A549 (cell line): ENCODE measurements at regions not wholly inside any gene's neighbourhood (a gene's known extent, or its start where the extent isn't known, plus 50 kb on each side); places are given as distances from the start of the nearest gene placed in this dataset.

Experiments used
- ATAC-seq, 2 experiments: fragments of 200-7000 bp in 1 of 2; fragments of >200 bp in 1 of 2; cut with Nextera tagmentation in 1 of 2; cut with Tn5 transposase in 1 of 2; 3 replicates each; pipeline versions ENCODE4 v1.8.0 to v1.9.1; 2018 to 2020; ENCODE audit warnings: mild to moderate bottlenecking in 1 of 2, moderate library complexity in 1 of 2
- CTCF ChIA-PET: fragments of 300-600 bp; sonication (Branson Sonifier 250); formaldehyde crosslinking; extraction: SDS; loops from one replicate; lab custom pipeline; 2021; ENCODE audit warnings: antibody characterized with exemption, inconsistent platforms; lab: Yijun Ruan, JAX
- POLR2A ChIA-PET: fragments of 350-600 bp; formaldehyde crosslinking; extraction: SDS; loops from one replicate; lab custom pipeline; 2021; ENCODE audit warnings: antibody characterized with exemption, inconsistent platforms; lab: Yijun Ruan, JAX
- DNase-seq, 2 experiments: peaks; one replicate each; pipeline versions ENCODE4 v3.0.0 to v3.0.0-alpha.2; 2011 to 2016; ENCODE audit warnings: low read depth in 1 of 2, low spot score in 1 of 2
- FAIRE-seq: peaks from 2 replicates; lab custom pipeline; 2011; peaks lifted over from hg19 to GRCh38; lab: Jason Lieb, UNC
- H3K27ac ChIP-seq, 2 experiments: fragments of >200 bp; sonication (Bioruptor Twin); formaldehyde crosslinking; 3 replicates each; pipeline ENCODE4 v1.5.1; 2016 to 2017
- H3K4me1 ChIP-seq: fragments of >200 bp; sonication (Bioruptor Twin); formaldehyde crosslinking; 3 replicates; pipeline ENCODE4 v1.6.1; 2016
- H3K4me2 ChIP-seq: fragments of >200 bp; sonication (Bioruptor Twin); formaldehyde crosslinking; 3 replicates; pipeline ENCODE4 v1.6.1; 2016
- H3K4me3 ChIP-seq: fragments of >200 bp; sonication (Bioruptor Twin); formaldehyde crosslinking; 3 replicates; pipeline ENCODE4 v1.5.1; 2016
- H3K9me3 ChIP-seq: fragments of >200 bp; sonication (Bioruptor Twin); formaldehyde crosslinking; 3 replicates; pipeline ENCODE4 v1.6.1; 2016
- BHLHE40 ChIP-seq: IDR thresholded peaks from 2 replicates; pipeline ENCODE4 v1.6.1; 2012; ENCODE audit warnings: low read depth, low read length, inconsistent platforms
- CBX8 ChIP-seq: fragments of 200-600 bp; sonication (generic); IDR thresholded peaks from 2 replicates; pipeline ENCODE4 v1.6.1; 2016
- CHD2 ChIP-seq: fragments of 150-350 bp; IDR thresholded peaks from 2 replicates; pipeline ENCODE4 v1.6.1; 2014; ENCODE audit warnings: low read length; ENCODE audit not compliant: partially characterized antibody
- ESRRA ChIP-seq: fragments of 150-350 bp; IDR thresholded peaks from 2 replicates; pipeline ENCODE4 v1.6.1; 2014; ENCODE audit warnings: mild to moderate bottlenecking, low read length, borderline replicate concordance
- FOSB ChIP-seq: fragments of 250-450 bp; sonication (Bioruptor Pico); IDR thresholded peaks from 2 replicates; pipeline ENCODE4 v1.5.0; 2020; ENCODE audit warnings: mild to moderate bottlenecking, moderate library complexity
- FOSL2 ChIP-seq, 2 experiments: fragments of 450-650 bp in 1 of 2; fragments of >200 bp in 1 of 2; sonication (Bioruptor Twin) in 1 of 2; formaldehyde crosslinking; IDR thresholded peaks; 2 replicates each; pipeline versions ENCODE4 v1.5.0 to v1.6.1; 2016 to 2020; ENCODE audit warnings: mild to moderate bottlenecking in 1 of 2, moderate library complexity in 1 of 2
- FOXS1 ChIP-seq: fragments of 250-450 bp; sonication (Bioruptor Pico); IDR thresholded peaks from 2 replicates; pipeline ENCODE4 v1.5.0; 2020; ENCODE audit warnings: mild to moderate bottlenecking, moderate library complexity
- GATA3 ChIP-seq: IDR thresholded peaks from 2 replicates; pipeline ENCODE4 v1.6.1; 2012; ENCODE audit warnings: borderline replicate concordance
- HDAC2 ChIP-seq: fragments of 200-600 bp; sonication (generic); IDR thresholded peaks from 2 replicates; pipeline ENCODE4 v1.6.1; 2016
- HOXB13 ChIP-seq: fragments of 250-450 bp; sonication (Bioruptor Pico); IDR thresholded peaks from 2 replicates; pipeline ENCODE4 v1.5.0; 2020; ENCODE audit warnings: low read depth, mild to moderate bottlenecking, moderate library complexity
- MYC ChIP-seq: IDR thresholded peaks from 2 replicates; pipeline ENCODE4 v1.6.1; 2012; ENCODE audit warnings: mild to moderate bottlenecking, inconsistent platforms, low read length, improper control_type of control experiment, borderline replicate concordance
- NR3C1 ChIP-seq: fragments of >200 bp; sonication (Bioruptor Twin); formaldehyde crosslinking; IDR thresholded peaks from 3 replicates; pipeline ENCODE4 v1.6.1; 2017
- POLR2A ChIP-seq: IDR thresholded peaks from 2 replicates; pipeline ENCODE4 v1.6.1; 2012; ENCODE audit warnings: mild to moderate bottlenecking, low read length
- RNF2 ChIP-seq: fragments of 200-600 bp; sonication (generic); IDR thresholded peaks from 2 replicates; pipeline ENCODE4 v1.6.1; 2016; ENCODE audit warnings: low read depth, mild to moderate bottlenecking, antibody characterized with exemption, moderate library complexity, borderline replicate concordance
- TFCP2L1 ChIP-seq: fragments of 250-450 bp; sonication (Bioruptor Pico); IDR thresholded peaks from 2 replicates; pipeline ENCODE4 v1.5.0; 2021; ENCODE audit warnings: mild to moderate bottlenecking
- TP53 ChIP-seq: fragments of 250-450 bp; sonication (Bioruptor Pico); IDR thresholded peaks from 2 replicates; pipeline ENCODE4 v1.5.0; 2021; ENCODE audit warnings: mild to moderate bottlenecking, moderate library complexity
- ZC3H11A ChIP-seq: fragments of 450-650 bp; IDR thresholded peaks from 2 replicates; pipeline ENCODE4 v1.6.1; 2014; ENCODE audit warnings: antibody characterized with exemption, mild to moderate bottlenecking
- ZNF302 ChIP-seq: fragments of 250-450 bp; sonication (Bioruptor Pico); IDR thresholded peaks from 2 replicates; pipeline ENCODE4 v1.9.0; 2021; ENCODE audit warnings: inconsistent platforms, mild to moderate bottlenecking, moderate library complexity
- ZSCAN20 ChIP-seq: fragments of 250-450 bp; sonication (Bioruptor Pico); IDR thresholded peaks from 2 replicates; pipeline ENCODE4 v1.8.0; 2022; ENCODE audit warnings: mild to moderate bottlenecking, moderate library complexity
- WGBS: methylation state at CpG from one replicate; pipeline ENCODE4 v1.1.6; 2017; ENCODE audit errors: missing lambda C conversion rate; 5-methylcytosine and 5-hydroxymethylcytosine counted together
- TF ChIP-seq, protein P1 (sequence below): IDR thresholded peaks from 2 replicates; pipeline ENCODE4 v1.6.1; 2012
- TF ChIP-seq, protein P2 (sequence below): fragments of 450-650 bp; IDR thresholded peaks from 2 replicates; pipeline ENCODE4 v1.6.1; 2014; ENCODE audit warnings: antibody characterized with exemption
- TF ChIP-seq, protein P3 (sequence below): fragments of 250-450 bp; sonication (Bioruptor Pico); IDR thresholded peaks from 2 replicates; pipeline ENCODE4 v1.5.0; 2021; ENCODE audit warnings: mild to moderate bottlenecking, moderate library complexity, borderline replicate concordance
- TF ChIP-seq, protein P4 (sequence below): fragments of >200 bp; sonication (Bioruptor Twin); formaldehyde crosslinking; IDR thresholded peaks from 3 replicates; pipeline ENCODE4 v1.6.1; 2016
- TF ChIP-seq, protein P5 (sequence below): fragments of >200 bp; sonication (Bioruptor Twin); formaldehyde crosslinking; IDR thresholded peaks from 2 replicates; pipeline ENCODE4 v1.6.1; 2016

DNA sequence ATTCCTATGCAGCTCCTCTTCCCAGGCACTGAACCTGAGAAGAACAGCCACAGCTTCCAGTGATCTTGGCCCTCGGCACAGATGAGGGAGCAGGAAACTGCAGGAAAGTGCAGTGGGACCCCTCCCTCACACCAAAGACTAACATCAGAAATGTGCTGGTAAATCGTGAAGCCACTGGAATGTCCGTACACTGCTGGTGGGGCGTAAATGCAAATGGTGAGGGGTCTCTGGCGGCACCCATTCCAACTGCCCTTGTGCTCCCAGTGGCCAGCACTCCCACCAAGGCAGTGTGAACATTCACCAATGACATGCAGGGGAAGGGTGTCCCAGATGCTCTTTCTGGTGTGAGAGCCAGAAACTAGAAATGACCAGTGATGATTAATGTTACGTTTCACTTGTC lies 574.0 kb downstream of the BRD1 start:
- TF ChIP-seq ZNF302 (CRISPR knock-in tag) (no peak), FOSL2 (IDR thresholded peaks at IDR 0.05) (no peak), FOSL2 (CRISPR knock-in tag; IDR thresholded peaks at IDR 0.05) (no peak), RNF2 (no peak), FOSB (CRISPR knock-in tag) (no peak), CBX8 (no peak), TP53 (CRISPR knock-in tag) (no peak), BHLHE40 (no peak), GATA3 (no peak)
- TF ChIP-seq, protein P1, sequence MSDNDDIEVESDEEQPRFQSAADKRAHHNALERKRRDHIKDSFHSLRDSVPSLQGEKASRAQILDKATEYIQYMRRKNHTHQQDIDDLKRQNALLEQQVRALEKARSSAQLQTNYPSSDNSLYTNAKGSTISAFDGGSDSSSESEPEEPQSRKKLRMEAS = no peak
- ChIA-PET POLR2A (no interaction called here), CTCF (interaction anchor here (1.2 kb wide), 1 partner anchor 51 kb away, joined by 3 read pairs; no protein-coding TSS in a partner anchor)
- DNase-seq (no peak), FAIRE-seq (no peak), ATAC-seq (no peak)
- Histone ChIP-seq H3K4me3 (no peak overlapping the region), H3K4me2 (no peak overlapping the region), H3K9me3 (no peaks in the 10 kb centered on the region), H3K27ac (no peak overlapping the region), H3K4me1 (no peaks in the 10 kb centered on the region)
- 33% methylated on average over 1 of the region's 6 CpGs for WGBS

DNA sequence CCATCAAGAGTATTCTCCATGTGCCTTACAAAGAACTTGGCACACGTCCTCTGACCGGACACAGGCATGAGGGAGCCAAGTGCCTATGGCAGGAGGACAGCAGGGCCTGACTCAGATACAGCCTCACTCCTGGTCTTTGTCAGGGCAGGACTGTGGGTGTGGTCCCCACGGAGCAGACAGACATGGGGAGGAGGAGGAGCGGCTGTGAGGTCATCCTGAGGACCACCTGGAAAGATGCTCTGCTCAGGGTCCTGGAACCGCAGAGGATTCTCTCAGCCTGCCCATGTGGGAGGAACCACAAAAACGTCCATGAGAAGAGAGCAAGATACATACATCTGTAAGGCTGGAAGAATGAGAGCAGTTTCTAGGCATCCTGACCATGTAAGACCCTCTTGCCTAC lies 576.3 kb downstream of the BRD1 start:
- WGBS = 5% methylated on average over 6 of the region's 6 CpGs
- TF ChIP-seq HDAC2 (no peak), FOSB (CRISPR knock-in tag) (no peak), CHD2 (no peak), ZC3H11A (no peak), ESRRA (no peak), NR3C1 (no peak), POLR2A (no peak), GATA3 (no peak), MYC (no peak), TFCP2L1 (CRISPR knock-in tag) (no peak), HOXB13 (CRISPR knock-in tag) (no peak), FOSL2 (IDR thresholded peaks at IDR 0.05) (no peak), FOSL2 (CRISPR knock-in tag; IDR thresholded peaks at IDR 0.05) (no peak), FOXS1 (CRISPR knock-in tag) (no peak), ZSCAN20 (CRISPR knock-in tag) (no peak), RNF2 (no peak)
- TF ChIP-seq, protein P2, sequence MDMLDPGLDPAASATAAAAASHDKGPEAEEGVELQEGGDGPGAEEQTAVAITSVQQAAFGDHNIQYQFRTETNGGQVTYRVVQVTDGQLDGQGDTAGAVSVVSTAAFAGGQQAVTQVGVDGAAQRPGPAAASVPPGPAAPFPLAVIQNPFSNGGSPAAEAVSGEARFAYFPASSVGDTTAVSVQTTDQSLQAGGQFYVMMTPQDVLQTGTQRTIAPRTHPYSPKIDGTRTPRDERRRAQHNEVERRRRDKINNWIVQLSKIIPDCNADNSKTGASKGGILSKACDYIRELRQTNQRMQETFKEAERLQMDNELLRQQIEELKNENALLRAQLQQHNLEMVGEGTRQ = no peak
- TF ChIP-seq, protein P3, sequence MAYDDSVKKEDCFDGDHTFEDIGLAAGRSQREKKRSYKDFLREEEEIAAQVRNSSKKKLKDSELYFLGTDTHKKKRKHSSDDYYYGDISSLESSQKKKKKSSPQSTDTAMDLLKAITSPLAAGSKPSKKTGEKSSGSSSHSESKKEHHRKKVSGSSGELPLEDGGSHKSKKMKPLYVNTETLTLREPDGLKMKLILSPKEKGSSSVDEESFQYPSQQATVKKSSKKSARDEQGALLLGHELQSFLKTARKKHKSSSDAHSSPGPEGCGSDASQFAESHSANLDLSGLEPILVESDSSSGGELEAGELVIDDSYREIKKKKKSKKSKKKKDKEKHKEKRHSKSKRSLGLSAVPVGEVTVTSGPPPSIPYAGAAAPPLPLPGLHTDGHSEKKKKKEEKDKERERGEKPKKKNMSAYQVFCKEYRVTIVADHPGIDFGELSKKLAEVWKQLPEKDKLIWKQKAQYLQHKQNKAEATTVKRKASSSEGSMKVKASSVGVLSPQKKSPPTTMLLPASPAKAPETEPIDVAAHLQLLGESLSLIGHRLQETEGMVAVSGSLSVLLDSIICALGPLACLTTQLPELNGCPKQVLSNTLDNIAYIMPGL (CRISPR knock-in tag) = no peak
- TF ChIP-seq, protein P4, sequence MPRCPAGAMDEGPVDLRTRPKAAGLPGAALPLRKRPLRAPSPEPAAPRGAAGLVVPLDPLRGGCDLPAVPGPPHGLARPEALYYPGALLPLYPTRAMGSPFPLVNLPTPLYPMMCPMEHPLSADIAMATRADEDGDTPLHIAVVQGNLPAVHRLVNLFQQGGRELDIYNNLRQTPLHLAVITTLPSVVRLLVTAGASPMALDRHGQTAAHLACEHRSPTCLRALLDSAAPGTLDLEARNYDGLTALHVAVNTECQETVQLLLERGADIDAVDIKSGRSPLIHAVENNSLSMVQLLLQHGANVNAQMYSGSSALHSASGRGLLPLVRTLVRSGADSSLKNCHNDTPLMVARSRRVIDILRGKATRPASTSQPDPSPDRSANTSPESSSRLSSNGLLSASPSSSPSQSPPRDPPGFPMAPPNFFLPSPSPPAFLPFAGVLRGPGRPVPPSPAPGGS = no peak
- TF ChIP-seq, protein P1 = no peak
- TF ChIP-seq, protein P5, sequence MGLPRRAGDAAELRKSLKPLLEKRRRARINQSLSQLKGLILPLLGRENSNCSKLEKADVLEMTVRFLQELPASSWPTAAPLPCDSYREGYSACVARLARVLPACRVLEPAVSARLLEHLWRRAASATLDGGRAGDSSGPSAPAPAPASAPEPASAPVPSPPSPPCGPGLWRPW = no peak
- H3K4me2 ChIP-seq = no peak overlapping the region
- ATAC-seq = no peak
- H3K9me3 ChIP-seq = no peaks in the 10 kb centered on the region
- CTCF ChIA-PET = no interaction called here
- POLR2A ChIA-PET = no interaction called here
- no peak overlapping the region for H3K27ac ChIP-seq
- H3K4me3 ChIP-seq = no peak overlapping the region
- no peak for DNase-seq
- no peak for FAIRE-seq
- no peaks in the 10 kb centered on the region for H3K4me1 ChIP-seq
